Prostate gland (tissue), 2 donors: ENCODE measurements at regions not wholly inside any gene's neighbourhood (a gene's known extent, or its start where the extent isn't known, plus 50 kb on each side); places are given as distances from the start of the nearest gene placed in this dataset.

ENCODE experiments used
- POLR2A ChIP-seq: fragments of 450-650 bp; IDR thresholded peaks from one replicate; pipeline ENCODE4 v1.6.1; 2016; ENCODE audit warnings: antibody characterized with exemption, mild to moderate bottlenecking
- TF ChIP-seq, protein P1 (sequence below), 4 experiments: fragments of 200-600 bp in 2 of 4; fragments of 450-650 bp in 2 of 4; sonication (generic) in 2 of 4; IDR thresholded peaks; 1 replicate in 3 of 4; 2 replicates in 1 of 4; pipeline ENCODE4 v1.5.1; 2016 to 2019; ENCODE audit warnings: antibody characterized with exemption in 4 of 4, mild to moderate bottlenecking in 2 of 4, moderate library complexity in 2 of 4

GRCh38 chr13:73935991-73936390, 198.2 kb downstream of the KLF12 start:
- TF ChIP-seq, protein P1, sequence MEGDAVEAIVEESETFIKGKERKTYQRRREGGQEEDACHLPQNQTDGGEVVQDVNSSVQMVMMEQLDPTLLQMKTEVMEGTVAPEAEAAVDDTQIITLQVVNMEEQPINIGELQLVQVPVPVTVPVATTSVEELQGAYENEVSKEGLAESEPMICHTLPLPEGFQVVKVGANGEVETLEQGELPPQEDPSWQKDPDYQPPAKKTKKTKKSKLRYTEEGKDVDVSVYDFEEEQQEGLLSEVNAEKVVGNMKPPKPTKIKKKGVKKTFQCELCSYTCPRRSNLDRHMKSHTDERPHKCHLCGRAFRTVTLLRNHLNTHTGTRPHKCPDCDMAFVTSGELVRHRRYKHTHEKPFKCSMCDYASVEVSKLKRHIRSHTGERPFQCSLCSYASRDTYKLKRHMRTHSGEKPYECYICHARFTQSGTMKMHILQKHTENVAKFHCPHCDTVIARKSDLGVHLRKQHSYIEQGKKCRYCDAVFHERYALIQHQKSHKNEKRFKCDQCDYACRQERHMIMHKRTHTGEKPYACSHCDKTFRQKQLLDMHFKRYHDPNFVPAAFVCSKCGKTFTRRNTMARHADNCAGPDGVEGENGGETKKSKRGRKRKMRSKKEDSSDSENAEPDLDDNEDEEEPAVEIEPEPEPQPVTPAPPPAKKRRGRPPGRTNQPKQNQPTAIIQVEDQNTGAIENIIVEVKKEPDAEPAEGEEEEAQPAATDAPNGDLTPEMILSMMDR (IDR thresholded peaks at IDR 0.05), result no peak
- no peak for TF ChIP-seq POLR2A
